ENCODE measurements at regions not wholly inside any gene's neighbourhood (a gene's known extent, or its start where the extent isn't known, plus 50 kb on each side); places are given as distances from the start of the nearest gene placed in this dataset.
"Not testable (repeated sequence)": the region's sequence is repeated elsewhere in the genome, so short reads cannot be mapped to it uniquely, and the experiment has no call there.

GRCh38 chr3:189375532-189375931, 203.8 kb downstream of the TPRG1 start:
- Histone ChIP-seq H3K27ac (ENCODE audit: low read depth, low read length) (no peak overlapping the region), H3K27me3 (ENCODE audit: control insufficient read depth, insufficient read depth, low read length, poor library complexity, severe bottlenecking) (no peaks in the 10 kb centered on the region), H3K9me3 (ENCODE audit: control insufficient read depth, low read length) (peaks cover 11% of the 10 kb centered on the region), H3K36me3 (ENCODE audit: control insufficient read depth, insufficient read depth, low read length) (no peaks in the 10 kb centered on the region), H3K4me1 (ENCODE audit: control insufficient read depth, insufficient read depth, low read length) (no peaks in the 10 kb centered on the region), H3K9ac (ENCODE audit: extremely low read depth, low read length, poor library complexity, severe bottlenecking) (no peak overlapping the region), H3K4me3 (ENCODE audit: low read length) (no peak overlapping the region)
- no peak for DNase-seq
- Mint-ChIP-seq H3K27me3 (ENCODE audit: insufficient read depth) (no peaks in the 10 kb centered on the region), H3K9me3 (peaks cover 13% of the 10 kb centered on the region), H3K36me3 (ENCODE audit: low read depth) (no peaks in the 10 kb centered on the region), H3K4me3 (no peak overlapping the region), H3K27ac (no peak overlapping the region), H3K4me1 (peaks cover under 1% of the 10 kb centered on the region)
- TF ChIP-seq CTCF (conservative IDR thresholded peaks at IDR 0.05): no peak
- WGBS, 2 experiments (ENCODE audit: insufficient coverage in 1 of 2, insufficient read length in 1 of 2): 83 to 94% methylated on average over 1 to 2 of the region's 2 CpGs

- TF ChIP-seq CTCF (conservative IDR thresholded peaks at IDR 0.05): no peak
- no peak for DNase-seq
- Histone ChIP-seq H3K9ac (ENCODE audit: extremely low read depth, low read length, poor library complexity, severe bottlenecking) (no peak overlapping the region), H3K36me3 (ENCODE audit: control insufficient read depth, insufficient read depth, low read length) (no peaks in the 10 kb centered on the region), H3K27me3 (ENCODE audit: control insufficient read depth, insufficient read depth, low read length, poor library complexity, severe bottlenecking) (no peaks in the 10 kb centered on the region), H3K4me1 (ENCODE audit: control insufficient read depth, insufficient read depth, low read length) (no peaks in the 10 kb centered on the region), H3K27ac (ENCODE audit: low read depth, low read length) (no peak overlapping the region), H3K4me3 (ENCODE audit: low read length) (no peak overlapping the region), H3K9me3 (ENCODE audit: control insufficient read depth, low read length) (no peaks in the 10 kb centered on the region)
- peaks cover 15% of the 10 kb centered on the region for H3K9me3 Mint-ChIP-seq
- no peaks in the 10 kb centered on the region for H3K36me3 Mint-ChIP-seq (ENCODE audit: low read depth)
- H3K4me3 Mint-ChIP-seq: no peak overlapping the region
- no peaks in the 10 kb centered on the region for H3K4me1 Mint-ChIP-seq
- no peak overlapping the region for H3K27ac Mint-ChIP-seq
- no peaks in the 10 kb centered on the region for H3K27me3 Mint-ChIP-seq (ENCODE audit: insufficient read depth)
- WGBS, 2 experiments (ENCODE audit: insufficient coverage in 1 of 2, insufficient read length in 1 of 2): 94 to 100% methylated on average over 1 of the region's 1 CpG
Observed at GRCh38 chr3:189383630-189384029, 211.9 kb downstream of the TPRG1 start.

DNA sequence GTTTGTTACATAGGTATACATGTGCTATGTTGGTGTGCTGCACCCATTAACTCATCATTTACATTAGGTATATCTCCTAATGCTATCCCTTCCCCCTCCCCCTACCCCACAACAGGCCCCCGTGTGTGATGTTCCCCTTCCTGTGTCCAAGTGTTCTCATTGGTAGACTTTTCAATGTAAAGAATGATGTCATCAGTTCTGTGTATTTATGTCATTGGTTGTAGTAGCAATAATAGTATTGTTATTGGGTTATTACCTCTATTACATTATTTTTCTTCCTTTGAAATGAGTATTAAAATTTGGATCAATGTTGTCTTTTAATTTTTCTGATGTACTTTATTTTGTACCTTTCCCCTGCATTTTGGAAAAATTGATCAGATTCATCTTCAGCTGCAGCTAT, 214.1 kb downstream of the TPRG1 start:
- H3K9ac ChIP-seq (ENCODE audit: extremely low read depth, low read length, poor library complexity, severe bottlenecking); DNase-seq; H3K27me3 Mint-ChIP-seq (ENCODE audit: insufficient read depth); H3K4me3 Mint-ChIP-seq; H3K9me3 ChIP-seq (ENCODE audit: control insufficient read depth, low read length); H3K27ac ChIP-seq (ENCODE audit: low read depth, low read length); H3K36me3 Mint-ChIP-seq (ENCODE audit: low read depth); H3K4me1 ChIP-seq (ENCODE audit: control insufficient read depth, insufficient read depth, low read length); H3K4me1 Mint-ChIP-seq; H3K27ac Mint-ChIP-seq; H3K4me3 ChIP-seq (ENCODE audit: low read length); H3K27me3 ChIP-seq (ENCODE audit: control insufficient read depth, insufficient read depth, low read length, poor library complexity, severe bottlenecking); H3K36me3 ChIP-seq (ENCODE audit: control insufficient read depth, insufficient read depth, low read length): not testable (repeated sequence)
- 57% methylated on average over 1 of the region's 1 CpG; no CpG with 5 or more reads in 1 of the 2 experiments for WGBS, 2 experiments (ENCODE audit: insufficient coverage in 1 of 2, insufficient read length in 1 of 2)
- peaks cover 13% of the 10 kb centered on the region for H3K9me3 Mint-ChIP-seq

- H3K36me3 Mint-ChIP-seq (ENCODE audit: low read depth): no peaks in the 10 kb centered on the region
- H3K4me1 Mint-ChIP-seq: no peaks in the 10 kb centered on the region
- TF ChIP-seq CTCF (conservative IDR thresholded peaks at IDR 0.05): no peak
- Histone ChIP-seq H3K4me1 (ENCODE audit: control insufficient read depth, insufficient read depth, low read length) (no peaks in the 10 kb centered on the region), H3K36me3 (ENCODE audit: control insufficient read depth, insufficient read depth, low read length) (no peaks in the 10 kb centered on the region), H3K27ac (ENCODE audit: low read depth, low read length) (no peak overlapping the region), H3K9me3 (ENCODE audit: control insufficient read depth, low read length) (no peaks in the 10 kb centered on the region), H3K9ac (ENCODE audit: extremely low read depth, low read length, poor library complexity, severe bottlenecking) (no peak overlapping the region), H3K4me3 (ENCODE audit: low read length) (no peak overlapping the region), H3K27me3 (ENCODE audit: control insufficient read depth, insufficient read depth, low read length, poor library complexity, severe bottlenecking) (no peaks in the 10 kb centered on the region)
- peaks cover 6% of the 10 kb centered on the region for H3K9me3 Mint-ChIP-seq
- H3K4me3 Mint-ChIP-seq: no peak overlapping the region
- no peak for DNase-seq
- H3K27ac Mint-ChIP-seq: no peak overlapping the region
- 88% methylated on average over 1 of the region's 3 CpGs; no CpG with 5 or more reads in 1 of the 2 experiments for WGBS, 2 experiments (ENCODE audit: insufficient coverage in 1 of 2, insufficient read length in 1 of 2)
- no peaks in the 10 kb centered on the region for H3K27me3 Mint-ChIP-seq (ENCODE audit: insufficient read depth)
Observed at GRCh38 chr3:189386739-189387138, 215.0 kb downstream of the TPRG1 start.

Data from endodermal cell (in vitro differentiated cells).